ENCODE measurements at regions not wholly inside any gene's neighbourhood (a gene's known extent, or its start where the extent isn't known, plus 50 kb on each side); places are given as distances from the start of the nearest gene placed in this dataset.
"Not testable (repeated sequence)": the region's sequence is repeated elsewhere in the genome, so short reads cannot be mapped to it uniquely, and the experiment has no call there.

GRCh38 chr1:31485166-31485565 is 72.2 kb downstream of the SERINC2 start:
- no peaks in the 10 kb centered on the region for H3K9me3 ChIP-seq (ENCODE audit: control insufficient read depth, insufficient read depth, low read length)
- H3K4me1 ChIP-seq (ENCODE audit: control insufficient read depth, insufficient read depth, low read length): peaks cover 7% of the 10 kb centered on the region
- no peak overlapping the region for H3K9ac ChIP-seq (ENCODE audit: low read depth, low read length)

GRCh38 chr1:31487143-31487542 is 74.1 kb downstream of the SERINC2 start:
- Histone ChIP-seq H3K27me3 (ENCODE audit: control insufficient read depth, insufficient read depth, low read length) (no peaks in the 10 kb centered on the region), H3K36me3 (ENCODE audit: control insufficient read depth, insufficient read depth, low read length) (no peaks in the 10 kb centered on the region), H3K9ac (ENCODE audit: low read depth, low read length) (no peak overlapping the region), H3K4me1 (ENCODE audit: control insufficient read depth, insufficient read depth, low read length) (peaks cover 7% of the 10 kb centered on the region), H3K4me3 (ENCODE audit: low read depth, low read length) (no peak overlapping the region), H3K9me3 (ENCODE audit: control insufficient read depth, insufficient read depth, low read length) (no peaks in the 10 kb centered on the region)

More at GRCh38 chr1:31485166-31485565, 72.2 kb downstream of the SERINC2 start:
- no peaks in the 10 kb centered on the region for H3K27me3 ChIP-seq (ENCODE audit: control insufficient read depth, insufficient read depth, low read length)
- no peak overlapping the region for H3K4me3 ChIP-seq (ENCODE audit: low read depth, low read length)
- H3K36me3 ChIP-seq (ENCODE audit: control insufficient read depth, insufficient read depth, low read length): no peaks in the 10 kb centered on the region

DNA sequence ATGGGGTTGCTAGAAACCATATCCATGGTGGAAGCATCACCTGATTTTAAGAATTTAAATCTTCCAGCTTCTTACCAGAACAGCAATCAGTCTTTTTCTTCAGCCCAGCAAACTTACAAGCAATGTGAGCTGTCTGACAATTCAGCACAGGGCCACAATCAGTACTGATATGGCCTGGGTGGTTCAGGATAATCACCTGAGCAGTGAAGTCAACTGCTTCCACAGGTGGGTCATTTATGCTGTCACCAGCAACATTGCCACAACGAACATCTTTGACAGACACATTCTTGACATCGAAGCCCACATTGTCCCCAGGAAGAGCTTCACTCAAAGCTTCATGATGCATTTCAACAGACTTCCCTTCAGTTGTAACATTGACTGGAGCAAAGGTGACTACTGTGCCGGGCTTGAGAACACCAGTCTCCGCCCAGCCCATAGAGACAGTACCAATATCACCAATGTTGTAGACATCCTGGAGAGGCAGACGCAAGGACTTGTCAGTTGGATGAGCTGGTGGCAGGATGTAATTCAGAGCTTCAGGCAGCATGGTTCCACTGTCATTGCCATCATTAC is 74.8 kb downstream of the SERINC2 start:
- Histone ChIP-seq H3K9ac (ENCODE audit: low read depth, low read length) (no peak overlapping the region), H3K4me1 (ENCODE audit: control insufficient read depth, insufficient read depth, low read length) (peaks cover 7% of the 10 kb centered on the region), H3K27me3 (ENCODE audit: control insufficient read depth, insufficient read depth, low read length) (no peaks in the 10 kb centered on the region), H3K9me3 (ENCODE audit: control insufficient read depth, insufficient read depth, low read length) (no peaks in the 10 kb centered on the region), H3K36me3 (ENCODE audit: control insufficient read depth, insufficient read depth, low read length) (no peaks in the 10 kb centered on the region), H3K4me3 (ENCODE audit: low read depth, low read length) (no peak overlapping the region)

DNA sequence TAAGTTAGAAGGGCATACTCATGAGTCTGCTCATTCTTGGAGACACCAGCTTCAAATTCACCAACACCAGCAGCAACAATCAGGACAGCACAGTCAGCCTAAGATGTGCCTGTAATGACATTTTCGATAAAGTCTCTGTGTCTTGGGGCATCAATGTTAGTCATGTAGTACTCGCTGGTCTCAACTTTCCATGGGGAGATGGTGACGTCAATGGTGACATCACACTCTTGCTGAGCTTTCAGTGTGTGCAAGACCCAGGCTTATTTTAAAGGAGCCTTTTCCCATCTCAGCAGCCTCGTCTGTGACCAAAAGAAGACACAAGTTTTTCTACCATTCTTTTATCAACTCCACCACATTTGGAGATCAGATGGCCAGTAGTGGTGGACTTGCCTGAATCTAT is 75.5 kb downstream of the SERINC2 start:
- Histone ChIP-seq H3K4me1 (ENCODE audit: control insufficient read depth, insufficient read depth, low read length) (peaks cover 7% of the 10 kb centered on the region), H3K9me3 (ENCODE audit: control insufficient read depth, insufficient read depth, low read length) (no peaks in the 10 kb centered on the region), H3K36me3 (ENCODE audit: control insufficient read depth, insufficient read depth, low read length) (no peaks in the 10 kb centered on the region), H3K9ac (ENCODE audit: low read depth, low read length) (no peak overlapping the region), H3K4me3 (ENCODE audit: low read depth, low read length) (no peak overlapping the region), H3K27me3 (ENCODE audit: control insufficient read depth, insufficient read depth, low read length) (no peaks in the 10 kb centered on the region)

DNA sequence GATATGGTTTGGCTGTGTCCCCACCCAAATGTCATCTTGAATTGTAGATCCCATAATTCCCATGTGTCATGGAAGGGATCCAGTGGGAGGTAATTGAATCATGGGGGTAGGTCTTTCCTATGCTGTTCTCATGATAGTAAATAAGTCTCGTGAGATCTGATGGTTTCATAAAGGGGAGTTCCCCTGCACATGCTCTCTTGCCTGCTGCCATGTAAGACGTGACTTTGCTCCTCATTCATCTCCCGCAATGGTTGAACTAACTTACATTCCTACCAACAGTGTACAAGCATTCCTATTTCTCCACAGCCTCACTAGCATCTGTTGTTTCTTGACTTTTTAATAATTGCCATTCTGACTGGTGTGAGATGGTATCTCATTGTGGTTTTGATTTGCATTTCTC is 76.6 kb downstream of the SERINC2 start:
- not testable (repeated sequence) for H3K36me3 ChIP-seq (ENCODE audit: control insufficient read depth, insufficient read depth, low read length); H3K27me3 ChIP-seq (ENCODE audit: control insufficient read depth, insufficient read depth, low read length); H3K4me1 ChIP-seq (ENCODE audit: control insufficient read depth, insufficient read depth, low read length); H3K4me3 ChIP-seq (ENCODE audit: low read depth, low read length); H3K9me3 ChIP-seq (ENCODE audit: control insufficient read depth, insufficient read depth, low read length); H3K9ac ChIP-seq (ENCODE audit: low read depth, low read length)

DNA sequence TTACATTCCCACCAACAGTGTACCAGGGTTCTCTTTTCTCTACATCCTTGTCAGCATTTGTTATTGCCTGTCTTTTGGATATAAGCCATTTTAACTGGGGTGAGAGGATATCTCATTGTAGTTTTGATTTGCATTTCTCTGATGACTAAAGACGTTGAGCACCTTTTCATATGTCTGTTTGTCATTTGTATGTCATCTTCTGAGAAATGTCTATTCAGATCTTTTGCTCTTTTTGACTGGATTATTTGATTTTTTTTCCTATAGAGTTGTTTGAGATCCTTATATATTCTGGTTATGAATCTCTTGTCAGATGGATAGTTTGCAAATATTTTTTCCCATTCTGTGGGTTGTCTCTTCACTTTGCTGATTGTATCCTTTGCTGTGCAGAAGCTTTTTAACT is 77.6 kb downstream of the SERINC2 start:
- not testable (repeated sequence) for H3K4me1 ChIP-seq (ENCODE audit: control insufficient read depth, insufficient read depth, low read length); H3K4me3 ChIP-seq (ENCODE audit: low read depth, low read length); H3K9me3 ChIP-seq (ENCODE audit: control insufficient read depth, insufficient read depth, low read length); H3K27me3 ChIP-seq (ENCODE audit: control insufficient read depth, insufficient read depth, low read length); H3K9ac ChIP-seq (ENCODE audit: low read depth, low read length); H3K36me3 ChIP-seq (ENCODE audit: control insufficient read depth, insufficient read depth, low read length)

- not testable (repeated sequence) for H3K4me3 ChIP-seq (ENCODE audit: low read depth, low read length); H3K9me3 ChIP-seq (ENCODE audit: control insufficient read depth, insufficient read depth, low read length); H3K4me1 ChIP-seq (ENCODE audit: control insufficient read depth, insufficient read depth, low read length); H3K9ac ChIP-seq (ENCODE audit: low read depth, low read length); H3K36me3 ChIP-seq (ENCODE audit: control insufficient read depth, insufficient read depth, low read length); H3K27me3 ChIP-seq (ENCODE audit: control insufficient read depth, insufficient read depth, low read length)
Observed at GRCh38 chr1:31495351-31495750, 81.0 kb upstream of the TINAGL1 start.

- not testable (repeated sequence) for H3K9ac ChIP-seq (ENCODE audit: low read depth, low read length); H3K4me3 ChIP-seq (ENCODE audit: low read depth, low read length); H3K4me1 ChIP-seq (ENCODE audit: control insufficient read depth, insufficient read depth, low read length); H3K36me3 ChIP-seq (ENCODE audit: control insufficient read depth, insufficient read depth, low read length); H3K27me3 ChIP-seq (ENCODE audit: control insufficient read depth, insufficient read depth, low read length); H3K9me3 ChIP-seq (ENCODE audit: control insufficient read depth, insufficient read depth, low read length)
Observed at GRCh38 chr1:31495770-31496169, 80.5 kb upstream of the TINAGL1 start.

- no peaks in the 10 kb centered on the region for H3K9me3 ChIP-seq (ENCODE audit: control insufficient read depth, insufficient read depth, low read length)
- H3K9ac ChIP-seq (ENCODE audit: low read depth, low read length): no peak overlapping the region
- no peak overlapping the region for H3K4me3 ChIP-seq (ENCODE audit: low read depth, low read length)
- H3K27me3 ChIP-seq (ENCODE audit: control insufficient read depth, insufficient read depth, low read length): no peaks in the 10 kb centered on the region
- no peaks in the 10 kb centered on the region for H3K4me1 ChIP-seq (ENCODE audit: control insufficient read depth, insufficient read depth, low read length)
- no peaks in the 10 kb centered on the region for H3K36me3 ChIP-seq (ENCODE audit: control insufficient read depth, insufficient read depth, low read length)
Observed at GRCh38 chr1:31497601-31498000, 78.7 kb upstream of the TINAGL1 start.

DNA sequence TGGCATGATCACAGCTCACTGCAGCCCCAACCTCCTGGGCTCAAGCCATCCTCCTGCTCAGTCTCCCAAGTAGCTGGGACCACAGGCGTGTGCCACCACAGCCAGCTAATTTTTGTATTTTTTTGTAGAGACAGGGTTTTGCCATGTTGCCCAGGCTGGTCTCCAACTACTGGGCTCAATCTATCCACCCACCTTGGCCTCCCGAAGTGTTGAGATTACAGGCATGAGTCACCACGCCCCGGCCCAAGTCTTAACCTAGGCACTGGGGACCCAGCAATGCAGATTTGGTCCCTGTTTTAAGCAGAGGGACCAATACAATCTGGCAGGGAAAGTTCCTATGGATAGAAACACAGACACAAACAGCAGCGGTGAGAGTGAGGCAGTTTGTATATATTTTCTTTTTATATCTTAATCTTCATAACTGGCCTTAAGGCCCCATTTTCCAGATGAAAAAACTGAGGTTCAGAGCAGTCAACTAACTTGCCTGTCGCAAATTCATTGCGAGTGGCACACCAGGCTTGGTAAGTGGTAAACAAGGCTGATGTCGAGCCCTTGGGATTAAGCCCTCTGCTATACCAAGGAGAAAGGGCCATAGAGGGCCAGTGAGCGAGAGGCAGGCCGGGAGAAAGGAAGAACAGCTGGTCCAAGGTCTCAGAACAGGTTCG is 77.8 kb upstream of the TINAGL1 start:
- no peaks in the 10 kb centered on the region for H3K9me3 ChIP-seq (ENCODE audit: control insufficient read depth, insufficient read depth, low read length)
- H3K4me1 ChIP-seq (ENCODE audit: control insufficient read depth, insufficient read depth, low read length): peaks cover 4% of the 10 kb centered on the region
- H3K4me3 ChIP-seq (ENCODE audit: low read depth, low read length): no peak overlapping the region
- H3K27me3 ChIP-seq (ENCODE audit: control insufficient read depth, insufficient read depth, low read length): no peaks in the 10 kb centered on the region
- no peaks in the 10 kb centered on the region for H3K36me3 ChIP-seq (ENCODE audit: control insufficient read depth, insufficient read depth, low read length)
- H3K9ac ChIP-seq (ENCODE audit: low read depth, low read length): no peak overlapping the region

DNA sequence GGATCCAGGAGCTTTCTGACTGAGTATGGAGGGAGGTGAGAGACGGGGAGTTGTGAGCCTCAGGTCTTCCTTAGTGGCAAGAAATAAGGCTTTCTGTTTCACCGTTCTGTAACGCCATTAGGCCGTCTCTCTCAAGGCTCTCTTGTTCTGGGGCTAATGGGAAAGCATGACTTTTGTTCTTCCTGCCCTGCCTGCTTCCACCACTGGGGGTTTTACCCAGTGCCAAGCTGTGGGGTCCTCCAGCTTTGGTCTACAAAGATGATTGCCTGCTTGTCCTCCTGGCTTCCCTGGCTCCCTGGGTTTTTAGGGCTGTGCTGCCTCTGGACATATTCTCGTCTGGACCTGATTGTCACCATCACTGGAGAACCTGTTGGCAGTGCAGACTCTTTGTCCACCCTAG is 74.8 kb upstream of the TINAGL1 start:
- no peak overlapping the region for H3K9ac ChIP-seq (ENCODE audit: low read depth, low read length)

GRCh38 chr1:31502253-31502652 is 74.1 kb upstream of the TINAGL1 start:
- Histone ChIP-seq H3K4me3 (ENCODE audit: low read depth, low read length) (no peak overlapping the region), H3K27me3 (ENCODE audit: control insufficient read depth, insufficient read depth, low read length) (no peaks in the 10 kb centered on the region), H3K9me3 (ENCODE audit: control insufficient read depth, insufficient read depth, low read length) (no peaks in the 10 kb centered on the region), H3K9ac (ENCODE audit: low read depth, low read length) (no peak overlapping the region), H3K36me3 (ENCODE audit: control insufficient read depth, insufficient read depth, low read length) (no peaks in the 10 kb centered on the region), H3K4me1 (ENCODE audit: control insufficient read depth, insufficient read depth, low read length) (peaks cover 9% of the 10 kb centered on the region)

More for the DNA sequence above, 74.8 kb upstream of the TINAGL1 start:
- Histone ChIP-seq H3K4me3 (ENCODE audit: low read depth, low read length) (no peak overlapping the region), H3K9me3 (ENCODE audit: control insufficient read depth, insufficient read depth, low read length) (no peaks in the 10 kb centered on the region), H3K4me1 (ENCODE audit: control insufficient read depth, insufficient read depth, low read length) (peaks cover 9% of the 10 kb centered on the region), H3K27me3 (ENCODE audit: control insufficient read depth, insufficient read depth, low read length) (no peaks in the 10 kb centered on the region), H3K36me3 (ENCODE audit: control insufficient read depth, insufficient read depth, low read length) (no peaks in the 10 kb centered on the region)

All from iPS-15b (cell line).